ENCODE measurements at regions not wholly inside any gene's neighbourhood (a gene's known extent, or its start where the extent isn't known, plus 50 kb on each side); places are given as distances from the start of the nearest gene placed in this dataset.

DNA sequence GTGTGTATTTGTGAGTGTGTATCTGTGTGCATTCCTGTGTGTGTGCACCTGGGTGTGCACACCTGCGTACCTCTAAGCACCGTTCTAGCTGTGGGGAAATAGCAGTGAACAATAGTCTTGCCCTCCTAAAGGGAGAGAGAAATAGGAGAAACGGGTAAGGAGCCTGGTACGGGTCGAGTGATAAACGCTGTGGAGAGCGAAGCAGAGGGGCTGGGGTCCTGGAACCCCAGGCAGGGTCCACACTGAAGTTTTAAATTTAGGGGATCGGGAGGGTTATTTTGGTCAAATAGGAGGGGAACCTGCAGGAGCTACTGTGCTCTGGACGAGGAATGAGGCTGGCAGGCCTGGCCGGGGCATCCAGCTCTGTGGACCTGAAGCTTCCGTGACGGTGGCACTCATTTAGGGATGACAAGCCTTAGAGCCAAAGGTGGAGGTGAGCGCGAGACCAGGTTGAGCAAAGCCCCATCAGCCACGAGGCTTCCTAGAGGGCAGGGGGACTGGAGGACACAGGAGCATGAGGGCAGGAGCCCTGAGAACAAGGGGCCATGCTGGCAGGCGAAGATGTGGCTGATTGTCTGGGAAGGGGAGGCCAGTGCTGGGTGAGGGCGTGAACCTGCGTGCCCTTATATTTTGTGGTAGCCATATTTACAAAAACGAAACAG, 188.0 kb downstream of the RTP5 start:
- no peak overlapping the region for H2BK20ac ChIP-seq (ENCODE audit: low read depth, low read length, poor library complexity, severe bottlenecking)
- no peaks in the 10 kb centered on the region for H3K79me1 ChIP-seq (ENCODE audit: insufficient read depth, low read depth, low read length, poor library complexity, severe bottlenecking)
- no peak overlapping the region for H3T11ph ChIP-seq (ENCODE audit: low read length)
- Mint-ChIP-seq H3K27ac (no peak overlapping the region), H3K9me3 (peaks cover 31 to 33% of the 10 kb centered on the region in 2 experiments), H3K27me3 (ENCODE audit: low read depth) (peaks cover 95% of the 10 kb centered on the region), H3K4me1 (peaks cover 7% of the 10 kb centered on the region in 2 experiments; a peak in 3 of 4 replicates), H3K4me3 (no peak overlapping the region), H3K36me3 (ENCODE audit: insufficient read depth in 1 of 3, low read depth in 3 of 3) (peaks cover 18 to 31% (median 21%) of the 10 kb centered on the region in 3 experiments)
- no peak overlapping the region for H2BK12ac ChIP-seq (ENCODE audit: insufficient read length, low read depth, low read length)
- H3K23ac ChIP-seq (ENCODE audit: insufficient read length, low read depth, low read length) = no peak overlapping the region
- H2AK5ac ChIP-seq (ENCODE audit: insufficient read length, low read length) = no peak overlapping the region
- H3K27ac ChIP-seq (ENCODE audit: insufficient read length, low read depth, low read length) = no peak overlapping the region
- H3K9me3 ChIP-seq (ENCODE audit: control insufficient read depth, low read depth, low read length) = no peaks in the 10 kb centered on the region
- H3K4ac ChIP-seq (ENCODE audit: low read depth, low read length) = no peak overlapping the region
- no peaks in the 10 kb centered on the region for H4K20me1 ChIP-seq (ENCODE audit: control insufficient read depth, insufficient read depth, insufficient read length)
- no peak overlapping the region for H2BK120ac ChIP-seq (ENCODE audit: low read depth, low read length, poor library complexity, severe bottlenecking)
- no peak overlapping the region for H3K4me2 ChIP-seq (ENCODE audit: insufficient read depth, insufficient read length, low read length)
- H2BK5ac ChIP-seq (ENCODE audit: insufficient read length, low read length) = no peak overlapping the region
- no peak overlapping the region for H3K56ac ChIP-seq (ENCODE audit: insufficient read length, low read depth, low read length)
- H4K91ac ChIP-seq (ENCODE audit: insufficient read length, low read depth, low read length) = no peak overlapping the region
- no peak for DNase-seq
- H3K18ac ChIP-seq (ENCODE audit: insufficient read length, low read depth, low read length) = no peak overlapping the region
- peaks cover 3% of the 10 kb centered on the region; the same call in 1 of the 2 replicates for H3K27me3 ChIP-seq (ENCODE audit: insufficient read depth, low read length)
- no peak overlapping the region for H2AFZ ChIP-seq (ENCODE audit: low read length)
- peaks cover under 1% of the 10 kb centered on the region; the same call in 1 of the 2 replicates for H3K4me1 ChIP-seq (ENCODE audit: insufficient read depth, low read length)
- no peak overlapping the region for H4K5ac ChIP-seq (ENCODE audit: insufficient read length, low read depth, low read length)
- no peaks in the 10 kb centered on the region for H3K79me2 ChIP-seq (ENCODE audit: insufficient read depth, low read length)
- no peak overlapping the region for H4K8ac ChIP-seq (replicated peaks; ENCODE audit: insufficient read length, low read depth, low read length)
- H2BK15ac ChIP-seq (ENCODE audit: low read depth, low read length) = no peak overlapping the region
- H3K9ac ChIP-seq (ENCODE audit: extremely low read depth, insufficient read length, low read length) = no peak overlapping the region
- TF ChIP-seq, protein P1, sequence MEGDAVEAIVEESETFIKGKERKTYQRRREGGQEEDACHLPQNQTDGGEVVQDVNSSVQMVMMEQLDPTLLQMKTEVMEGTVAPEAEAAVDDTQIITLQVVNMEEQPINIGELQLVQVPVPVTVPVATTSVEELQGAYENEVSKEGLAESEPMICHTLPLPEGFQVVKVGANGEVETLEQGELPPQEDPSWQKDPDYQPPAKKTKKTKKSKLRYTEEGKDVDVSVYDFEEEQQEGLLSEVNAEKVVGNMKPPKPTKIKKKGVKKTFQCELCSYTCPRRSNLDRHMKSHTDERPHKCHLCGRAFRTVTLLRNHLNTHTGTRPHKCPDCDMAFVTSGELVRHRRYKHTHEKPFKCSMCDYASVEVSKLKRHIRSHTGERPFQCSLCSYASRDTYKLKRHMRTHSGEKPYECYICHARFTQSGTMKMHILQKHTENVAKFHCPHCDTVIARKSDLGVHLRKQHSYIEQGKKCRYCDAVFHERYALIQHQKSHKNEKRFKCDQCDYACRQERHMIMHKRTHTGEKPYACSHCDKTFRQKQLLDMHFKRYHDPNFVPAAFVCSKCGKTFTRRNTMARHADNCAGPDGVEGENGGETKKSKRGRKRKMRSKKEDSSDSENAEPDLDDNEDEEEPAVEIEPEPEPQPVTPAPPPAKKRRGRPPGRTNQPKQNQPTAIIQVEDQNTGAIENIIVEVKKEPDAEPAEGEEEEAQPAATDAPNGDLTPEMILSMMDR (conservative IDR thresholded peaks at IDR 0.05) = no peak
- H3K23me2 ChIP-seq (ENCODE audit: insufficient read length, low read depth, low read length, poor library complexity, severe bottlenecking) = no peaks in the 10 kb centered on the region
- WGBS (ENCODE audit: extremely low coverage, insufficient read length, low lambda C conversion rate) = no CpG with 5 or more reads among the region's 19 CpGs
- no peak overlapping the region for H3K14ac ChIP-seq (ENCODE audit: insufficient read depth, low read length)
